Tibial nerve (tissue), 4 donors: ENCODE measurements at regions not wholly inside any gene's neighbourhood (a gene's known extent, or its start where the extent isn't known, plus 50 kb on each side); places are given as distances from the start of the nearest gene placed in this dataset.

Experiments
- EP300 ChIP-seq, 2 donors: sonication (generic); formaldehyde crosslinking; IDR thresholded peaks; one replicate each; pipeline ENCODE4 v1.6.1; 2017; ENCODE audit warnings: antibody characterized with exemption in 2 of 2, mild to moderate bottlenecking in 1 of 2
- POLR2A ChIP-seq, 2 donors: fragments of 450-650 bp; IDR thresholded peaks; one replicate each; pipeline ENCODE4 v1.6.1; 2017; ENCODE audit warnings: antibody characterized with exemption in 2 of 2, mild to moderate bottlenecking in 2 of 2, moderate library complexity in 2 of 2
- TF ChIP-seq, protein P1 (sequence below), 5 experiments: fragments of 200-600 bp in 3 of 5; fragments of 450-650 bp in 2 of 5; sonication (generic) in 3 of 5; IDR thresholded peaks; one replicate each; pipeline ENCODE4 v1.5.1; 2016 to 2019; ENCODE audit warnings: antibody characterized with exemption in 5 of 5, mild to moderate bottlenecking in 3 of 5, moderate library complexity in 2 of 5

DNA sequence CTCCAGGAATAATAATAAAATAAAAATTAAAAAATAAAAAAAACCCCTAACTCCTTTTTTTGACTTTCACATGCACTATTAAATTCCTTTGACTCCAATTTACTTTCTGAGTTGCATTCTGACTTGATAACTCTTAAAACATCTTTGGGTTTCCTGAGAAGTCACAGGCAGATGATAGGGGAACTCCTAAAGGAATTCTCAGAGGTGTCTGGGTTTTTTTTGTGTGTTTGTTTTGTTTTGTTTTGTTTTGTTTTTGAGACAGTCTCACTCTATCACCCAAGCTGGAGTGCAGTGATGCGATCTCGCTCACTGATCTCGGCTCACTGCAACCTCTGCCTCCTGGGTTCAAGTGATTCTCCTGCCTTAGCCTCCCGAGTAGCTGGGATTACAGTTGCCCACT is 52.7 kb upstream of the APBB1IP start:
- TF ChIP-seq, protein P1, sequence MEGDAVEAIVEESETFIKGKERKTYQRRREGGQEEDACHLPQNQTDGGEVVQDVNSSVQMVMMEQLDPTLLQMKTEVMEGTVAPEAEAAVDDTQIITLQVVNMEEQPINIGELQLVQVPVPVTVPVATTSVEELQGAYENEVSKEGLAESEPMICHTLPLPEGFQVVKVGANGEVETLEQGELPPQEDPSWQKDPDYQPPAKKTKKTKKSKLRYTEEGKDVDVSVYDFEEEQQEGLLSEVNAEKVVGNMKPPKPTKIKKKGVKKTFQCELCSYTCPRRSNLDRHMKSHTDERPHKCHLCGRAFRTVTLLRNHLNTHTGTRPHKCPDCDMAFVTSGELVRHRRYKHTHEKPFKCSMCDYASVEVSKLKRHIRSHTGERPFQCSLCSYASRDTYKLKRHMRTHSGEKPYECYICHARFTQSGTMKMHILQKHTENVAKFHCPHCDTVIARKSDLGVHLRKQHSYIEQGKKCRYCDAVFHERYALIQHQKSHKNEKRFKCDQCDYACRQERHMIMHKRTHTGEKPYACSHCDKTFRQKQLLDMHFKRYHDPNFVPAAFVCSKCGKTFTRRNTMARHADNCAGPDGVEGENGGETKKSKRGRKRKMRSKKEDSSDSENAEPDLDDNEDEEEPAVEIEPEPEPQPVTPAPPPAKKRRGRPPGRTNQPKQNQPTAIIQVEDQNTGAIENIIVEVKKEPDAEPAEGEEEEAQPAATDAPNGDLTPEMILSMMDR (IDR thresholded peaks at IDR 0.05): no peak
- no peak for TF ChIP-seq EP300 (IDR thresholded peaks at IDR 0.05)
- no peak for TF ChIP-seq POLR2A (IDR thresholded peaks at IDR 0.05)
